Tibial artery (tissue), 4 donors: ENCODE measurements at regions not wholly inside any gene's neighbourhood (a gene's known extent, or its start where the extent isn't known, plus 50 kb on each side); places are given as distances from the start of the nearest gene placed in this dataset.

Experiments
- DNase-seq, 2 donors: peaks; one replicate each; pipeline ENCODE4 v3.0.0-alpha.2; 2019
- H3K27ac ChIP-seq, 2 donors: fragments of 200-600 bp; sonication (generic) in 1 of 2; 1 replicate in 1 of 2; 2 replicates in 1 of 2; pipeline ENCODE4 v1.5.1; 2018 to 2019; ENCODE audit warnings: mild to moderate bottlenecking in 1 of 2
- H3K27me3 ChIP-seq, 2 donors: fragments of 200-600 bp; sonication (generic) in 1 of 2; one replicate each; pipeline versions ENCODE4 v1.5.1 to v1.6.0; 2016 to 2019
- H3K36me3 ChIP-seq, 3 donors: fragments of 200-600 bp; sonication (generic) in 2 of 3; one replicate each; pipeline ENCODE4 v1.5.1; 2016 to 2019; ENCODE audit warnings: mild to moderate bottlenecking in 2 of 3
- H3K4me1 ChIP-seq, 4 donors: fragments of 200-600 bp; sonication (generic) in 2 of 4; 1 replicate in 3 of 4; 2 replicates in 1 of 4; pipeline ENCODE4 v1.5.1; 2016 to 2019
- H3K4me3 ChIP-seq, 2 donors: fragments of 200-600 bp; sonication (generic) in 1 of 2; 1 replicate in 1 of 2; 2 replicates in 1 of 2; pipeline ENCODE4 v1.5.1; 2018 to 2019; ENCODE audit warnings: mild to moderate bottlenecking in 2 of 2
- H3K9me3 ChIP-seq, 3 donors: fragments of 200-600 bp; sonication (generic) in 1 of 3; one replicate each; pipeline ENCODE4 v1.5.1; 2016 to 2019
- intact Hi-C: fragments of 100-400 bp; cut with DNase I; formaldehyde crosslinking; loops from one replicate; pipeline ENCODE4 v1.15.0; 2023; ENCODE audit warnings: low total_unique reads
- TF ChIP-seq, protein P1 (sequence below), 2 experiments: fragments of 200-600 bp in 1 of 2; fragments of 450-650 bp in 1 of 2; IDR thresholded peaks; one replicate each; pipeline ENCODE4 v1.5.1; 2017 to 2019; ENCODE audit warnings: antibody characterized with exemption in 2 of 2, mild to moderate bottlenecking in 1 of 2, moderate library complexity in 1 of 2

GRCh38 chr2:187008111-187008510, 159.1 kb upstream of the ZSWIM2 start:
- Histone ChIP-seq H3K27me3 (no peaks in the 10 kb centered on the region), H3K4me3 (no peak overlapping the region), H3K36me3 (no peaks in the 10 kb centered on the region), H3K9me3 (no peaks in the 10 kb centered on the region), H3K4me1 (no peaks in the 10 kb centered on the region), H3K27ac (no peak overlapping the region)
- DNase-seq, result no peak
- TF ChIP-seq, protein P1, sequence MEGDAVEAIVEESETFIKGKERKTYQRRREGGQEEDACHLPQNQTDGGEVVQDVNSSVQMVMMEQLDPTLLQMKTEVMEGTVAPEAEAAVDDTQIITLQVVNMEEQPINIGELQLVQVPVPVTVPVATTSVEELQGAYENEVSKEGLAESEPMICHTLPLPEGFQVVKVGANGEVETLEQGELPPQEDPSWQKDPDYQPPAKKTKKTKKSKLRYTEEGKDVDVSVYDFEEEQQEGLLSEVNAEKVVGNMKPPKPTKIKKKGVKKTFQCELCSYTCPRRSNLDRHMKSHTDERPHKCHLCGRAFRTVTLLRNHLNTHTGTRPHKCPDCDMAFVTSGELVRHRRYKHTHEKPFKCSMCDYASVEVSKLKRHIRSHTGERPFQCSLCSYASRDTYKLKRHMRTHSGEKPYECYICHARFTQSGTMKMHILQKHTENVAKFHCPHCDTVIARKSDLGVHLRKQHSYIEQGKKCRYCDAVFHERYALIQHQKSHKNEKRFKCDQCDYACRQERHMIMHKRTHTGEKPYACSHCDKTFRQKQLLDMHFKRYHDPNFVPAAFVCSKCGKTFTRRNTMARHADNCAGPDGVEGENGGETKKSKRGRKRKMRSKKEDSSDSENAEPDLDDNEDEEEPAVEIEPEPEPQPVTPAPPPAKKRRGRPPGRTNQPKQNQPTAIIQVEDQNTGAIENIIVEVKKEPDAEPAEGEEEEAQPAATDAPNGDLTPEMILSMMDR (IDR thresholded peaks at IDR 0.05), result no peak
- intact Hi-C loops, result no loop called here

- H3K36me3 ChIP-seq, result no peaks in the 10 kb centered on the region
- H3K27me3 ChIP-seq, result no peaks in the 10 kb centered on the region
- no peak overlapping the region for H3K27ac ChIP-seq
- TF ChIP-seq, protein P1 (IDR thresholded peaks at IDR 0.05), result no peak
- peak overlapping the region in 1 of 2 donors; percentile 36 for H3K4me3 ChIP-seq
- DNase-seq, result no peak
- H3K9me3 ChIP-seq, result no peaks in the 10 kb centered on the region
- no peaks in the 10 kb centered on the region for H3K4me1 ChIP-seq
- intact Hi-C loops, result no loop called here
Observed at GRCh38 chr2:187003611-187004010, 154.6 kb upstream of the ZSWIM2 start.

DNA sequence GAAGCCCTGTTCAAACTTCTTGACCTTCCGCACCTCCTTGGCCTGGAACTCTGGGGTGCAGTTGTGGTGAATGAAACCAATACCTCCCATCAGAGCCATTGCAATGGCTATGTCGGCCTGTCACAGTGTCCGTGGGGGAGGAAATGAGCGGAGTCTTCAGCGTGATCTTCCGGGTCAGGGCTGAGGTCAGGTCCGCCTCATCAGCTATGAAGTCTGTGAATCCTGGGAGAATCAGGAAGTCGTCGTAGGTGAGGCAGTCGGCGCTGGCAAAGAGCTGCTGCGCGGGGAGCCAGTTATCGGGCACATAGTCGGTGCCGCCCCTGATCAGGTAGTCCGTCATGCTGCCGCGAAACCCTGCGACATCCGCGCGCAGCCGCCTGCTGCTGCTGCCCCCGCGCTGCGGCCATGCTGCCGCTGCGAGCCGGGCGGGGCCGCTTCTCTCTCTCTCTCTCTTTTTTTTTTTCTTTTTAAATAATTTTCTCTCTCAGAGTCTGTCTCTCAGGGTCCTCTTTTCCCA, 154.1 kb upstream of the ZSWIM2 start:
- no peaks in the 10 kb centered on the region for H3K27me3 ChIP-seq
- peak overlapping the region in 1 of 2 donors; percentile 36 for H3K4me3 ChIP-seq
- intact Hi-C loops, result no loop called here
- H3K9me3 ChIP-seq, result no peaks in the 10 kb centered on the region
- no peak for DNase-seq
- TF ChIP-seq, protein P1 (IDR thresholded peaks at IDR 0.05), result no peak
- no peak overlapping the region for H3K27ac ChIP-seq
- no peaks in the 10 kb centered on the region for H3K4me1 ChIP-seq
- H3K36me3 ChIP-seq, result no peaks in the 10 kb centered on the region

- no peak overlapping the region for H3K27ac ChIP-seq
- no peak for DNase-seq
- no peaks in the 10 kb centered on the region for H3K4me1 ChIP-seq
- H3K9me3 ChIP-seq, result no peaks in the 10 kb centered on the region
- H3K4me3 ChIP-seq, result no peak overlapping the region
- no peaks in the 10 kb centered on the region for H3K27me3 ChIP-seq
- TF ChIP-seq, protein P1 (IDR thresholded peaks at IDR 0.05), result no peak
- intact Hi-C loops, result no loop called here
- H3K36me3 ChIP-seq, result no peaks in the 10 kb centered on the region
Observed at GRCh38 chr2:187002242-187002641, 153.3 kb upstream of the ZSWIM2 start.

DNA sequence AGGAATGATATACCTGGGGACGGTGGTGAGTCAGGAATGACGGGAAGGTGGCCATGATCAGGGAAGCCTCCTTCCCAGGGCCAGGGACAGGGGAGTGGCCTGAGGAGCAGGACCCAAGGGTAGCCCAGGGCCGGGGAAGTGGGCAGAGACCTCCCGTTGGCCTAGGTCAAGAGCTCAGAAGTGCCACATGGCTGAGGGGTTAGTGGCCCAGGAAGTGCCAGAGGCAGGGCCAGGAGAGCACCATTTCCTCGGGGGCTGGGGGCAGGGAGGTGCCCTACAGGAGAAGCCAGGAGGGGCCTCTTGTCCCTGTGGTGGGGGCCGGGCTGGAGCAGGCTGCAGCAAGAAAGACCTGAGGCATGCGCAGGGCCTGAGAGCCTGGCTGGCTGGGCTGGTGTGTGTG, 152.3 kb upstream of the ZSWIM2 start:
- H3K4me1 ChIP-seq, result no peaks in the 10 kb centered on the region
- H3K9me3 ChIP-seq, result no peaks in the 10 kb centered on the region
- H3K4me3 ChIP-seq, result no peak overlapping the region
- no peaks in the 10 kb centered on the region for H3K27me3 ChIP-seq
- H3K36me3 ChIP-seq, result no peaks in the 10 kb centered on the region
- no peak overlapping the region for H3K27ac ChIP-seq
- TF ChIP-seq, protein P1 (IDR thresholded peaks at IDR 0.05), result no peak
- intact Hi-C loops, result no loop called here
- DNase-seq, result no peak

DNA sequence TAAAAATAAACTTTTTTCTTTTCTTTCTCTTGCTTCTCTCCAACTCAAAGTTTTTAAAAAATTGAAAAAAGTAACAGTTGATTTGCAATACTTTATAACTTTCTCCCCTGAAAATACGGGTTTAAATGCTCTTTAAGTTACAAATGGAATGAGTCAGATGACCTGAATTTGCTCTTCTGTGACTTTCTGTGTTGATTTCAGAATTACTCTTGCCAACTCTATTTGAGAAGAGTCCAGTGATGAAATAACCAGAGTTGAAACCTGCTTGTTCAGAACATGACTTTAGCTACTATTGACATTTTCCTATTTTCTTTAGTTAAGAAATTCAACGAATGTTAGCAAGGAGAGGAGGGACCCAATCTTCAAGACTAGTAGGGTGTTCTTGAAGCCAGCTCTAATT, 146.1 kb upstream of the ZSWIM2 start:
- intact Hi-C loops, result no loop called here
- Histone ChIP-seq H3K4me1 (no peaks in the 10 kb centered on the region), H3K9me3 (peaks cover 0 to 4% (median 0%) of the 10 kb centered on the region in 3 donors), H3K4me3 (no peak overlapping the region), H3K27me3 (no peaks in the 10 kb centered on the region), H3K36me3 (no peaks in the 10 kb centered on the region), H3K27ac (no peak overlapping the region)
- no peak for DNase-seq
- TF ChIP-seq, protein P1 (IDR thresholded peaks at IDR 0.05), result no peak
